Astrocyte of the spinal cord (primary cell): ENCODE measurements at regions not wholly inside any gene's neighbourhood (a gene's known extent, or its start where the extent isn't known, plus 50 kb on each side); places are given as distances from the start of the nearest gene placed in this dataset.

Experiments used
- DNase-seq: peaks from one replicate; pipeline ENCODE4 v3.0.0; 2011; ENCODE audit warnings: low read depth, low spot score
- H3K4me3 ChIP-seq: 2 replicates; pipeline ENCODE4 v1.5.1; 2011; ENCODE audit warnings: low read depth, mild to moderate bottlenecking, low read length, moderate library complexity
- in situ Hi-C: cut with HindIII; loops from 2 replicates; pipeline ENCODE4 v1.10.0; 2017; ENCODE audit warnings: low sequenced_read_pairs
- TF ChIP-seq, protein P1 (sequence below): IDR thresholded peaks from 2 replicates; pipeline ENCODE4 v1.5.1; 2012; ENCODE audit warnings: low read depth, mild to moderate bottlenecking, low read length, inconsistent platforms

DNA sequence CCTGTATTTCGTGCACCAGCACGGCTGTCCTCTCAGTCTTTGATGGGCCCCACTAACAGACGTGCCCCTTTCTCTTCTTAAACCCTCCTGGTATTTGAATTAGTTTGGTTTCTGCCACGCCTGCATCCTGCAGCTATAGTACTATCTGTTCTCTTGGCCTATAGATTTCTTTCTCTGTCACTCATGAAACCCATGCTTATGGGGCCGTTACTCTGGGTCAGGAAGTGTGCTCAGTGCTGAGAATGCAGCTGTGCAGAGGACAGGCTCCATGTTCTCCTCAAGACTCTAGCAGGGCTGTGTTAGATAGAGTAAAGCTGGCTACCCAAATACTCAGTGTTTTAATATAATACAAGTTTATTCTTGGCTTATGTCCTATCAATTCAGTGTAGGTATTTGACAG, 180.0 kb downstream of the INSIG2 start:
- no peak overlapping the region for H3K4me3 ChIP-seq
- in situ Hi-C loops = no loop called here
- no peak for DNase-seq
- TF ChIP-seq, protein P1, sequence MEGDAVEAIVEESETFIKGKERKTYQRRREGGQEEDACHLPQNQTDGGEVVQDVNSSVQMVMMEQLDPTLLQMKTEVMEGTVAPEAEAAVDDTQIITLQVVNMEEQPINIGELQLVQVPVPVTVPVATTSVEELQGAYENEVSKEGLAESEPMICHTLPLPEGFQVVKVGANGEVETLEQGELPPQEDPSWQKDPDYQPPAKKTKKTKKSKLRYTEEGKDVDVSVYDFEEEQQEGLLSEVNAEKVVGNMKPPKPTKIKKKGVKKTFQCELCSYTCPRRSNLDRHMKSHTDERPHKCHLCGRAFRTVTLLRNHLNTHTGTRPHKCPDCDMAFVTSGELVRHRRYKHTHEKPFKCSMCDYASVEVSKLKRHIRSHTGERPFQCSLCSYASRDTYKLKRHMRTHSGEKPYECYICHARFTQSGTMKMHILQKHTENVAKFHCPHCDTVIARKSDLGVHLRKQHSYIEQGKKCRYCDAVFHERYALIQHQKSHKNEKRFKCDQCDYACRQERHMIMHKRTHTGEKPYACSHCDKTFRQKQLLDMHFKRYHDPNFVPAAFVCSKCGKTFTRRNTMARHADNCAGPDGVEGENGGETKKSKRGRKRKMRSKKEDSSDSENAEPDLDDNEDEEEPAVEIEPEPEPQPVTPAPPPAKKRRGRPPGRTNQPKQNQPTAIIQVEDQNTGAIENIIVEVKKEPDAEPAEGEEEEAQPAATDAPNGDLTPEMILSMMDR = no peak

DNA sequence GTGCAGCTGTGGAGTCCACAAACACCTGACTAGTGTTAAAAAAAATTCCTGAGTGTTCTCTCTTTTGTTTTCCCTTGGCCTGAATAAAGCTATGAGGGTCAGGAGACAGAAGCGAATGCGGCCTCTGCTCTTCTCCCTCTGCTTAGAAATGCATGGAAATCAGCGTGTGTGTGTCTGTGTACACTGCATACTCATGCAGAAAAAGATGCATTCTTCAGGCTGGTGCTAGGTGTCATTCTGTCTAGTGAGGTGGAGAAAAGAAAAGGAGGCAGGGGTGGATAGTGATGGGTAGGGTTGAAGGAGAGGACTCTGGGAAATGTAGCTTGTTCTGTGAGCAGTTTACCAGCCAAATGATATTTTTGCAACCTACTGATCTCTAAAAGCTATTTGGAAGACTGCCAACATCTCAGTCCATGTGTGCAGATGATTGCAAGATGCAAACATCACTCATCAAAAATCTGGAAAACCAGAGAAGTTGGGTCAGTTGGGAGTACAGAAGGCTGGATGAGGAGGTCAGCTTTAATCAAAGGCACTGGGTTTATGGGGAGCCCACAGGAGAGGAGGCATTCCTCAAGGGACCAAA, 177.7 kb downstream of the INSIG2 start:
- DNase-seq = no peak
- in situ Hi-C loops = no loop called here
- H3K4me3 ChIP-seq = no peak overlapping the region
- TF ChIP-seq, protein P1 = no peak

DNA sequence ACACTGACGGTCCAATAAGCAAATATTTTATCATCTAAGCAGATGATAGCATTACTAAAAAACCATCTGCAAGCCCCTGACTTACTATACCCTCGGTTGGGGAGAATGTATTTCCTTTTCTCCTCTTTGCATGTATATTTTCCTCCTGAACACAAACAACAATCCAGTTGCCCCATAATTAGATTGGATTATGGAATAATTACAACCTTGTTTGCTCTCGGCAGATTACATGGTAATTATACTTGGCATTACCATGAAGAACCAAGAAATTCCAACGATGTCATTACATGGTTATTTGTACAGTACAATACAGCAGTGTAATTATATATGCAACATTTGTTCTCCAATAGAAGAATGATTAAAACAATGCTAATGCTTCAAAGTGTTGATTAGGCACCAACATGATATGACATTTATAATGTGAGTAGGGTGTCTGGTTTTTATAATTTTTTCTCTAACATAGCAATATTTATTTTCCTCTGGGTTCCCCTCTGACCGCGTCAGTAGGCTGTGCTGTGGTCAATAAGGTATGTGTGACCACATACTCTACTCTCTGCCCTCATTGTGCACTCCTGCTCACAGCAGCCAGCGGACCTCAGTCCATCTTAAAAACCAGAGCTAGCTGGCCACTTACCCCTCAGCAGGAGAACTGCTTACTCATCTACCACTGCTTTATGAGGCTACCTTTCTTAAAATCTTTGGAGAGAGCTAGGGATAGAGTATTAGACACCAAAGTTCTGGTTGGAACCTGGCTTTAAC, 176.1 kb downstream of the INSIG2 start:
- peak; percentile 62 for DNase-seq
- TF ChIP-seq, protein P1 = no peak
- no peak overlapping the region for H3K4me3 ChIP-seq
- in situ Hi-C loops = no loop called here

DNA sequence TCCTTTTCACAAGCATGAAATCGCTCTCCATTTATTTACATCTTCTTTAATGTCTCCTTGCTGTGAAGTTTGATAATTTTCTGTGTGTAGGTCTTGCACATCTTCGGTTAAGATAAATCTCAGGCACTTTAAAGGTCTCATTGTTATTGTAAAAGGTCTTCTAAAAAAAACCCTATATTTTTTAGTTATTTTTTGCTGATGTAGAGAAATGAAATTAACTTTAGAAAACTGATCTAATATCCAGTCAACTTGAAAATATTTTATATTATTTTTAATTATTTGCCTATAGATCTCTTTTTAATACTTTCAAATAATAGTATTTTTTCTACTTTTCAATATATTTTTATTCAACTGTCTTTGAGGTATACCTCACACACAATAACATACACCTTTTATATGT, 169.4 kb downstream of the INSIG2 start:
- DNase-seq = no peak
- H3K4me3 ChIP-seq = no peak overlapping the region
- TF ChIP-seq, protein P1 = no peak
- in situ Hi-C loops = no loop called here

DNA sequence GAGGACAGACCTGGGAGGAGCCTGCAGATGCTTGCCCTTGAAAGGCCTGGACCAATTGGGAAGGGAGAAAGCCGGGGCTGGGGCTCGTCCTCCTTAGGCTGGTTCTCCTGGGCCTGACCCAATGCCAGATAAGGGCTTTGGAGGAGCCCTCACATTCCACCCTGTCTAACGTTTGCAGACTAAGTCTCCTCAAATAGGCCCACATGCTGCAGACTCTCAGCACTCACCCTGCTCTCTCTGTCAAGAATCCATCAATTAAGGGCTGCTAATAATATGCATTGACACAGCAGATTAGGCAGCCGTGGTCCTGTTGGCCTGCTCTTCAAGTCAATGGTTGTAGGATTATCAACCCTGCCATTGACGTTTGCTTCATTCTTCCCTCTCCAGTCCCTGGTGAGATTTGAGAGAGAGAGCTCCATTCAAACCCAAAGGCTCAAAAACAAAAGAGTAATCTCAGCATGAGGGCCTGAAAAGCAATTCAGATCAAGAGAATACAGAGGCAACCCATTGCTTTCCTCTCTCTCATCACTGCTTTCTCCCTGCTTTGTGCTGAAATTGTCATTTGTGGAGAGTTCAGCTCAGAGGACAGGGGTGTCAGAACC, 167.6 kb downstream of the INSIG2 start:
- in situ Hi-C loops = no loop called here
- TF ChIP-seq, protein P1 = no peak
- DNase-seq = no peak
- H3K4me3 ChIP-seq = no peak overlapping the region

DNA sequence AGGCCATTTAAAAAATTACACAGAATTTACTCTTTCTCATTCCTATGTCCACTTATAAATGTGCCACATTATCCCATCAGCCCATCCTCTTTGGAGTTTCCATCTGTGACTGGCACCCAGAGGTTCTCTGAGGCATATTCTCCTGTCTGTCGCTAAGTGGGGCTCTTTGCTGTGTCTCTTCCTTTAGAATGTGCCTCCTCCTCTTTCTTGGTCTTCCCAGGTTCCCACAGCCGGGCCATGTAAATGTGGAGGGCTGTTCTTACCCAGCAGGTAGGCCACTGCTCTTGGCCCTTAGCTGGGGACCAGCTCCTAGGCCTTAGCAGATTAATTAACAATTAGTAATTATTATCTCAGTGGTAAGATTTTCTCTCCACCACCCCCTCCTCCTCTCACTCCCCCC, 167.0 kb downstream of the INSIG2 start:
- no peak for DNase-seq
- in situ Hi-C loops = no loop called here
- TF ChIP-seq, protein P1 = no peak
- H3K4me3 ChIP-seq = no peak overlapping the region
